ENCODE measurements at regions not wholly inside any gene's neighbourhood (a gene's known extent, or its start where the extent isn't known, plus 50 kb on each side); places are given as distances from the start of the nearest gene placed in this dataset.

- no peak for TF ChIP-seq POLR2AphosphoS5 (IDR thresholded peaks at IDR 0.05; ENCODE audit: low read depth, low read length)
- no peak for TF ChIP-seq TAF1 (IDR thresholded peaks at IDR 0.05; ENCODE audit: borderline replicate concordance, insufficient read depth, low read length)
- TF ChIP-seq REST (IDR thresholded peaks at IDR 0.05; ENCODE audit: insufficient read depth in 1 of 2, low read depth in 2 of 2, low read length in 2 of 2) = no peak
- no peak for TF ChIP-seq SIN3A (IDR thresholded peaks at IDR 0.05; ENCODE audit: borderline replicate concordance, insufficient read depth, low read length)
Measured at GRCh38 chr14:104346608-104347007, 208.2 kb downstream of the KIF26A start.
